ENCODE measurements at regions not wholly inside any gene's neighbourhood (a gene's known extent, or its start where the extent isn't known, plus 50 kb on each side); places are given as distances from the start of the nearest gene placed in this dataset.
"Not testable (repeated sequence)": the region's sequence is repeated elsewhere in the genome, so short reads cannot be mapped to it uniquely, and the experiment has no call there.

GRCh38 chr3:198167339-198168039 is 207.5 kb downstream of the LMLN start:
- FAIRE-seq, H3K9me3 ChIP-seq, CTCF ChIA-PET, H3K4me3 ChIP-seq, H3K4me1 ChIP-seq, POLR2A ChIA-PET, H3K27ac ChIP-seq: not testable (repeated sequence)
- 4% methylated on average over 7 of the region's 17 CpGs for WGBS (ENCODE audit: missing lambda C conversion rate)
- H3K4me2 ChIP-seq = peak overlapping the region; percentile 51; the same call in 2 of the 3 replicates
- DNase-seq (ENCODE audit: low read depth in 1 of 2, low spot score in 1 of 2) = peak in 1 of 2 experiments; percentile 17
- ATAC-seq = peak in 1 of 2 experiments; percentile 68; a peak in 1 of 6 replicates
- TF ChIP-seq CTCF (IDR thresholded peaks at IDR 0.05) (peak; percentile 77), SMC3 (IDR thresholded peaks at IDR 0.05) (peak; percentile 38; the same call in 1 of the 3 replicates), RAD21 (conservative IDR thresholded peaks at IDR 0.05 in 1 of 2, IDR thresholded peaks at IDR 0.05 in 1 of 2) (peak; percentile 37 to 56)

GRCh38 chr3:198170781-198171180 is 210.8 kb downstream of the LMLN start:
- POLR2A ChIA-PET; H3K4me1 ChIP-seq; H3K4me3 ChIP-seq; H3K27ac ChIP-seq; ATAC-seq; H3K9me3 ChIP-seq; FAIRE-seq; DNase-seq (ENCODE audit: low read depth in 1 of 2, low spot score in 1 of 2); H3K4me2 ChIP-seq; CTCF ChIA-PET: not testable (repeated sequence)
- no CpG with 5 or more reads among the region's 1 CpG for WGBS (ENCODE audit: missing lambda C conversion rate)

GRCh38 chr3:198173080-198173479 is 213.1 kb downstream of the LMLN start:
- CTCF ChIA-PET; H3K4me1 ChIP-seq; ATAC-seq; H3K27ac ChIP-seq; DNase-seq (ENCODE audit: low read depth in 1 of 2, low spot score in 1 of 2); H3K9me3 ChIP-seq; FAIRE-seq; POLR2A ChIA-PET; H3K4me3 ChIP-seq; H3K4me2 ChIP-seq: not testable (repeated sequence)
- 40% methylated on average over 4 of the region's 5 CpGs for WGBS (ENCODE audit: missing lambda C conversion rate)

- H3K27ac ChIP-seq; H3K4me3 ChIP-seq; H3K9me3 ChIP-seq; FAIRE-seq; POLR2A ChIA-PET; H3K4me1 ChIP-seq; H3K4me2 ChIP-seq; ATAC-seq; DNase-seq (ENCODE audit: low read depth in 1 of 2, low spot score in 1 of 2); CTCF ChIA-PET: not testable (repeated sequence)
- WGBS (ENCODE audit: missing lambda C conversion rate) = 0% methylated on average over 1 of the region's 1 CpG
Measured at GRCh38 chr3:198173929-198174574, 214.0 kb downstream of the LMLN start.
